ENCODE measurements at regions not wholly inside any gene's neighbourhood (a gene's known extent, or its start where the extent isn't known, plus 50 kb on each side); places are given as distances from the start of the nearest gene placed in this dataset.
"Not testable (repeated sequence)": the region's sequence is repeated elsewhere in the genome, so short reads cannot be mapped to it uniquely, and the experiment has no call there.

- DNase-seq (no peak), ATAC-seq (no peak)
- intact Hi-C loops (cut with DNase I), result no loop called here
Measured at GRCh38 chr12:126431767-126432166, 1366.5 kb downstream of the AACS start.

- ATAC-seq (no peak), DNase-seq (no peak)
- intact Hi-C loops (cut with DNase I), result no loop called here
Measured at GRCh38 chr12:126432780-126433179, 1367.5 kb downstream of the AACS start.

GRCh38 chr12:126434412-126434985 is 1369.3 kb downstream of the AACS start:
- intact Hi-C loops (cut with DNase I), result no loop called here
- ATAC-seq, result no peak
- DNase-seq, result no peak

- ATAC-seq, result no peak
- DNase-seq, result no peak
- intact Hi-C loops (cut with DNase I), result no loop called here
Measured at GRCh38 chr12:126436041-126436440, 1370.8 kb downstream of the AACS start.

GRCh38 chr12:126437934-126438333 is 1372.7 kb downstream of the AACS start:
- intact Hi-C loops (cut with DNase I), result no loop called here

GRCh38 chr12:126443977-126444376 is 1378.7 kb downstream of the AACS start:
- ATAC-seq (no peak), DNase-seq (no peak)
- intact Hi-C loops (cut with DNase I), result no loop called here

More at GRCh38 chr12:126437934-126438333, 1372.7 kb downstream of the AACS start:
- ATAC-seq, result no peak
- no peak for DNase-seq

GRCh38 chr12:126447346-126447745 is 1382.1 kb downstream of the AACS start:
- DNase-seq (no peak), ATAC-seq (no peak)
- intact Hi-C loops (cut with DNase I), result no loop called here

GRCh38 chr12:126451809-126452208 is 1386.6 kb downstream of the AACS start:
- ATAC-seq, result no peak
- intact Hi-C loops (cut with DNase I), result no loop called here
- DNase-seq, result no peak

GRCh38 chr12:126452686-126453085 is 1387.5 kb downstream of the AACS start:
- intact Hi-C loops (cut with DNase I); ATAC-seq; DNase-seq: not testable (repeated sequence)

- intact Hi-C loops (cut with DNase I), result no loop called here
- no peak for DNase-seq
- no peak for ATAC-seq
Measured at GRCh38 chr12:126454581-126454980, 1389.3 kb downstream of the AACS start.

GRCh38 chr12:126457776-126458175 is 1392.5 kb downstream of the AACS start:
- no peak for DNase-seq
- intact Hi-C loops (cut with DNase I), result no loop called here
- no peak for ATAC-seq

GRCh38 chr12:126464153-126464552 is 1398.9 kb downstream of the AACS start:
- intact Hi-C loops (cut with DNase I), result no loop called here
- DNase-seq, result no peak
- no peak for ATAC-seq

- no peak for ATAC-seq
- intact Hi-C loops (cut with DNase I), result no loop called here
- no peak for DNase-seq
Measured at GRCh38 chr12:126469211-126469610, 1404.0 kb downstream of the AACS start.

- no peak for DNase-seq
- ATAC-seq, result no peak
- intact Hi-C loops (cut with DNase I), result no loop called here
Measured at GRCh38 chr12:126474703-126475102, 1409.5 kb downstream of the AACS start.

GRCh38 chr12:126480451-126480850 is 1415.2 kb downstream of the AACS start:
- DNase-seq, result no peak
- no peak for ATAC-seq
- intact Hi-C loops (cut with DNase I), result no loop called here

GRCh38 chr12:126481688-126482087 is 1416.5 kb downstream of the AACS start:
- ATAC-seq (no peak), DNase-seq (no peak)
- intact Hi-C loops (cut with DNase I), result no loop called here

GRCh38 chr12:126482238-126482889 is 1417.1 kb downstream of the AACS start:
- DNase-seq, result no peak
- intact Hi-C loops (cut with DNase I), result no loop called here
- no peak for ATAC-seq

- intact Hi-C loops (cut with DNase I), result no loop called here
- no peak for DNase-seq
Measured at GRCh38 chr12:126483145-126484068, 1418.2 kb downstream of the AACS start.

GRCh38 chr12:126487431-126487980 is 1422.3 kb downstream of the AACS start:
- DNase-seq (no peak), ATAC-seq (no peak)
- intact Hi-C loops (cut with DNase I), result no loop called here

More at GRCh38 chr12:126483145-126484068, 1418.2 kb downstream of the AACS start:
- ATAC-seq, result peak in 1 of 2 donors; percentile 60

GRCh38 chr12:126488806-126489205 is 1423.6 kb downstream of the AACS start:
- intact Hi-C loops (cut with DNase I), result no loop called here
- DNase-seq, result no peak
- no peak for ATAC-seq
